NCI-H1417 (cell line): ENCODE measurements at regions not wholly inside any gene's neighbourhood (a gene's known extent, or its start where the extent isn't known, plus 50 kb on each side); places are given as distances from the start of the nearest gene placed in this dataset.
"Not testable (repeated sequence)": the region's sequence is repeated elsewhere in the genome, so short reads cannot be mapped to it uniquely, and the experiment has no call there.

ENCODE experiments used
- DNase-seq, 3 experiments: peaks; one replicate each; lab custom pipeline; 2025; lab: John Stamatoyannopoulos, UW

GRCh38 chr7:120005720-120006119 is 267.3 kb upstream of the KCND2 start:
- DNase-seq = no peak

DNA sequence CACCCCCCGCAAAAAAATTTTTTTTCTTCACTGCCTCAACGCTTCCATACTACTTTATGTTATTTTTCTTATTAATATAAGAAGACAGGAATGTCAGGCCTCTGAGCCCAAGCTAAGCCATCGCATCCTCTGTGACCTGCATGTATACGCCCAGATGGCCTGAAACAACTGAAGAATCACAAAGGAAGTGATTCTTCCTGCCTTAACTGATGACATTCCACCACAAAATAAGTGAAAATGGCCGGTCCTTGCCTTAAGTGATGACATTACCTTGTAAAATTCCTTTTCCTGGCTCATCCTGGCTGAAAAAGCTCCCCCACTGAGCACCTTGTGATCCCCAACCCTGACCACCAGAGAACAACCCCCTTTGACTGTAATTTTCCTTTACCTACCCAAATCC is 258.7 kb upstream of the KCND2 start:
- not testable (repeated sequence) for DNase-seq

DNA sequence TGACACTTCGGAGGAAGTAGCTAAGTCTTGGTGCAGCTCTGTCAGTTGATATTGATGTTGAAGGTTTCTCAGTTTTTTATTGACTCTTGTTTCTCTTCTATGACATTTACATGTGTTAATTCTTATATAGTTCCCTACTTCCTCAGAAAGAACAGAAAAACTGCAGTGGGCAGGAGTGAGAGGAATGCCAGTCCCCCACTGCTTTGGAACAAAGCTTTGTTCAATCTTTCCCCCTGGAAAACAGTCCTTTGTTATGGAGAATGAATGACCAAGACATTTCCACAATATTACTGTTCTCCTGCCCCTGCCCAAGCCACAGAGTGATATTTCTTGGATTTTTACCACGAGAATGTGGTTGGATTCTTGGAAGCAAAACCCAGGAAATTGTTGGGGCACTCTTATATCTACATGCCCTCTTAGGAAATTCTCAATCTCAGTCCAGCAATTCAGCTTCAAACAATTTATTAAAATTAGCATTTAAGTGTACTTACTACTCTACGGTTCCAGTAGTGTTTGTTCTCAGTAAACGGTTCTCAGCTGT is 258.0 kb upstream of the KCND2 start:
- DNase-seq = no peak

- DNase-seq = no peak
Observed at GRCh38 chr7:120021085-120021484, 251.9 kb upstream of the KCND2 start.

DNA sequence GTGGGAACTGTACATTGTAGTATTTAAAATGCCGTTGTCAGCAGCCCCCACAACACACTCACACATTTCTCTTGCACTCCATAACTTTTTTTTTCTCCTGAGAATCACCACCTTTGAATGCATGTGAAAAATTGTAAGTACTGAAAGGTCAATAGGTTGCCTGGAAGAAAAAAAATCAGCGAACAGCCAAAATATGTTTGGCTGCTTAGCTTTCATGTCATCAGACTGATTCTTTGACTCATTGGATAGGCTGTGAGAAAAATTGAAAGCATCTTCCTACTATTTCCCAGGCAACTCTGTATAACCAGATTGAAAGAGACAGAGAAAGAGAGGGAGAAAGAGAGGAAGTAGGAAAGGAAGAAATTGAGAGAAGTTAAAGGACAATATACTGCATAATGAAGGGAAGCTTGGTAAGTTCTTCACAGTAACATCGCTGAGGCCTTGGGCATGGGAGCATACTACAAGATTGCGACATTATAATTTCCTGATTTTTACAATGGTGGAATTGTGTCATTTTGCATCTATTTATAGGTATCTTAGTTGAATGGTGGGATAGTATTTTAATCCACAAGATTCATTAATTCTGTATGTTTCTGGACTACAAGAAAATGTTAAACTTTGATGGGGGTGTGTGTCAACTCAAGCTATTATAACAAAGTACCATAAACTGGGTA is 249.3 kb upstream of the KCND2 start:
- no peak for DNase-seq

DNA sequence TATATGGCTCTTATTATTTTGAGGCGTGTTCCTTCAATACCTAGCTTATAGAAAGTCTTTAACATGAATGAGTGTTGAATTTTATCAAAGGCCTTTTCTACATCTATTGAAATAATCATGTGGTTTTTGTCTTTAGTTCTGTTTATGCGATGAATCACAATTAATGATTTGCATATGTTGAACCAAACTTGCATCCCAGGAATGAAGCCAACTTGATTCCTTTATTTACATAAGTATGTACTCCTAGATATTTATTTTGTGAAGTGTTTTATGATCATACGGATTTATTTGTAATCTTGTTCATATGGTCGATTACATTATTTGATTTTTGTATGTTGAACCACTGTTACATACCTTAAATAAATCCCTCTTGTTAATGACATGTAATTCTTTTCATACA is 244.3 kb upstream of the KCND2 start:
- no peak for DNase-seq

GRCh38 chr7:120030876-120031275 is 242.1 kb upstream of the KCND2 start:
- no peak for DNase-seq

- no peak for DNase-seq
Observed at GRCh38 chr7:120033114-120033513, 239.9 kb upstream of the KCND2 start.

DNA sequence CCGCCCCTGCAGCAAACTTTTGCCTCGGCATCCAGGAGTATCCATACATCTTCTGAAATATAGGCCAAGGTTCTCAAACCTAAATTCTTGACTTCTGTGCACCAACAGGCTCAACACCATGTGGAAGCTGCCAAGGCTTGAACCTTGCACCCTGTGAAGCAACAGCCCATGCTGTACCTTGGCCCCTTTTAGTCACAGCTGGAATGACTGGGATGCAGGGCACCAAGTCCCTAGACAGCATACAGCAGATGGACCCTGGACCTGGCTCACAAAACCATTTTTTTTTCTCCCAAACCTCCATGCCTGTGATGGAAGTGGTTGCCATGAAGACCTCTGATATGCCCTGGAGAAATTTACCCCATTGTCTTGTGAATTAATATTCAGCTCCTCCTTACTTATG is 233.8 kb upstream of the KCND2 start:
- no peak for DNase-seq

- no peak for DNase-seq
Observed at GRCh38 chr7:120041798-120042197, 231.2 kb upstream of the KCND2 start.

- DNase-seq = no peak
Observed at GRCh38 chr7:120043250-120043649, 229.7 kb upstream of the KCND2 start.

DNA sequence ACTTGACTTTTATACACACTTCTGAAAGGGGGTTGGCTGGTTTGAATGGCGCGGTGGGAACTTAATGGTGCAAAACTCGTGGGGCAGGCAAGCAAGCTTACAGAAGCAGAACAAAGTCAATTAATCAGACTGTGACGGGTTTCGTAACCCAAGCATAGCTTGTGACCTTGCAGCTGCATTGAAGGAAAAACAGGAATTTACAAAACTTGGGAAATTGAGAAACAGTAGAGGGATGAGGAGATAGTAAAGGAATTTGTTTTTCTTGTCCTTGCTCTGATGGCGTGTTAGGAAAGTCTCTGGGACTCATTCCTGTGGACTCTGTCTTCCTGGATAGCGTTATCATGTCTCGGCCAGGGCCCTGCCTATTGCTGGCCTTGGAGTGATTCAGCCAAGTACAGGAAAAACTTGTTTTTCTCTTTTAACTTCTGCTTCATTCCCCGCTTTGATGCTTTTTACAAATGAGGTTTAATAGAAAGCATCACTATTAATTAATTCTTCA is 220.0 kb upstream of the KCND2 start:
- DNase-seq = no peak

DNA sequence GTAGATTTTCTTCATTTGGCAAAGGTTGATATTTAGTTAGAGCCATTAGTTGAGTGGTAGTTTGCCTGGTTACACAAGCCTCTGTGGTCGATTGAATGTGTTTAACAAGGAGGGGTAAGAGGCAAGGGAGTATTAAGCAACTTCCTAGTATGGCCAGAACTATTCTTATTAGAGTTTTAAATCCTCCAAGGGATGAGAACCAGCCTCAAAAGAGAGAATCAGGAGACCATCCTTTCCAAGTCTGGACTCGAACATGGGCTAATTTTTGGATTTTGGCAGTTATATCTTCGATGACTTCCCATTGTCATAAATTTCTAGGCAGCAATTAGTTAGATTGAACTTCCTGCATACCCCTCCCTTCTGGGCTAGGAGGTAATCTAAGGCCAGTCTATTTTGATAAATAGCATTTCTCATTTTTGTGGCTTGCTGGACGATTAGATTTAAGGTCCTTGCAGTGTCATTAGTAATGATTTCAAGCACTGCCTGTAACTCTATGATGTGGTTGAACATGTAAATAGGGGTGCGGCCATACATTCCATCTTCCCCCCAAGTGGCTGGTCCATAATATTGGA is 219.5 kb upstream of the KCND2 start:
- no peak for DNase-seq

DNA sequence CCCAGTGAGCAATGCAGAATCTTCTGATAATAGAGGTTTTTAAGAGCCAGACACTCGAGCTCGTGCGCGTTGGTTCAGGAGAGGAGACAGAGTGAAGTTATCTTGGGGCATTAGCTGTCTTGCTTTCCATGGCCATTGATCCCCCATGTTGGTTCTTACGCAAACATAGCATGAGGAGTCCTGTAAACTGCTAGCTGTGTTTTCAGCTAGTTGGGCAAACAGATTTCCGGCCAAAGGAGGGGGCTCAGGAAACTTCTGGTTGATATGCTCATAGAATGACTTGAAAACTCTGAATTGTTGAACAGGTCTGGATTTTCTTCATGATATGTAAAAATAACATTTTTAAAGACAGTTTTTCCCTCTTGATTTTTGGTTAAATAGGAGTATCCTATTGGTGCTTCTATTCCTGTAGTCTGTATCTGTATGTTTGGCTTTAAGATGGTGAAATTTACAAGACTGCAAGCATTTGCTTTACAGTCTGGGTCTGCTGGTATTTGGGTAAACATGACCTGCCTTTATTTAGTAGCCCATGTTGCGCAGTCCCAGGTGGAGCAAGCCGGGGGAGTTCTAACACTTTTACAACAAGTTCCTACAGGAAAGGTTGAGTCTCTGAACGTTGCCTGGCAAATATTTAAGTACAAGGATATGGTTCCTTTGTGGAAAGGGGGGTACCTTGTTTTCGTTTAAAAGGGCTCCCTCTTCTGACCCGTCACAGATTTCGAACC is 218.4 kb upstream of the KCND2 start:
- DNase-seq = no peak

DNA sequence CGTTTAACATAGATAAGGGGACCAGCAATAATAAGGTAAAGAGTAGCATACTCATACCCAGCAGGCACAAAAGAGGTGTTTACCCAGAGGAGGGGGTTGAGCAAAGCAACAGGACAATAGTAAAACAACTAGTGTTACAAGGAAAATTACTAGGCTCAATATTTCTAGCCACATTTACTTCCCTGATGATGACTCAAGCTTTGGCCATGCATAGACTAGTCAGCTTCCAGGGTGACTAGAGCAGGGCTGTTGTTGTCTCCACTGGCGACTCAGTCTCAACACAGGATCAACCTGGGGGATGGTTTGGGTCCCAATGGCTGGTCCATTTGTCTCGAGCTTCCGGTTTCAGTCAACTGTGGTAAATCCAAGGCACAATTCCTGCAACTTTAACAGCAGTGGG is 217.7 kb upstream of the KCND2 start:
- no peak for DNase-seq

DNA sequence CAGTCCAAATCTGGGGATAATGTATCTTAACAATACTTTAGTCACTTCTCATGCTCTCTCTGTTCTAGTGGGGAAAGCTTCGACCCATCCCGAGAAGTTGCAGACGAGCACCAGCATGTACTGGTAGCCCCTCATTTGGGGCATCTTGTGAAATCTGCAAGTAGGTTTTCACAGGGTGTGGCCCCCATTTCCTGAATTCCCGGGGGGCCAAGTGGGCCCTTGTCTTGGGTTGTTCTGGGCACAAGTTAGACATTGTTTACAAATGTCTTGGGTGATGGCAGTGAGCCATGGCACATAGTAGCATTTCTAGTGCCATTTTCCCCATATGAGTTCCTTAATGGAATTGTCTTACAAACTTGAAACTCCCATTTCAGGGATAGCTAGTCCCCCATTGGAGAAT is 216.7 kb upstream of the KCND2 start:
- no peak for DNase-seq

- no peak for DNase-seq
Observed at GRCh38 chr7:120059641-120060040, 213.3 kb upstream of the KCND2 start.

- no peak for DNase-seq
Observed at GRCh38 chr7:120060281-120060680, 212.7 kb upstream of the KCND2 start.

DNA sequence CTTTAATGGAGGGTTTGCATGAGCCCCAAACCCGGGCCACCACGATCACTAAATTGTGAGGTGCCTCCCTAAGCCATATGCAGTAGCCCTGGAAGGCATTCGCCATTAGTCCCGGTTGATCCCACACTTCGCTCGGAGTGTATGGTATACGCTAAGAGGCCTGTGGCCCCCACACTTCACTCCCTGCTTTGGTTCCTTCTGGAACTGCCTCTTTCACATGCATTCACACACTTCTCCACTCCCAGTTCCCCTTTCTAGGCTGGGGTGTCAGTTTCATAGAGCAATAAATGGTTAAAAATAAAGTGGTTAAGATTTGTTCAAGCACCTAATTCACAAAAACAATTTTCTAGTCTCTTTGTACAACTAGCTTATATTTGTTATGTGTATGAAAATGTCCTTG is 212.1 kb upstream of the KCND2 start:
- DNase-seq = no peak

- no peak for DNase-seq
Observed at GRCh38 chr7:120064565-120064964, 208.4 kb upstream of the KCND2 start.

DNA sequence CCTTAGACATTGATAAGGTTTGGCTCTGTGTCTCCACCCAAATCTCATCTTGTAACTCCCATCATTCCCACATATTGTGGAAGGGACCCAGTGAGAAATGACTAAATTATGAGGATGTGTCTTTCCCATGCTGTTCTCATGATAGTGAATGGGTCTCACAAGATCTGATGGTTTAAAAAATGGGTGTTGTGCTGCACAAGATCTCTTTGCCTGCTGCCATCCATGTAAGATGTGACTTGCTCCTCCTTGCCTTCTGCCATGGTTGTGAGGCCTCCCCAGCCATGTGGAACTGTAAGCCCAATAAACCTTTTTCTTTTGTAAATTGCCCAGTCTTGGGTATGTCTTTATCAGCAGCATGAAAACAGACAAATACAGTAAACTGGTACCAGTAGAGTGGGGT is 206.1 kb upstream of the KCND2 start:
- not testable (repeated sequence) for DNase-seq

- no peak for DNase-seq
Observed at GRCh38 chr7:120070201-120070600, 202.8 kb upstream of the KCND2 start.

GRCh38 chr7:120077777-120078176 is 195.2 kb upstream of the KCND2 start:
- no peak for DNase-seq
